GM19328 (cell line): ENCODE measurements at regions not wholly inside any gene's neighbourhood (a gene's known extent, or its start where the extent isn't known, plus 50 kb on each side); places are given as distances from the start of the nearest gene placed in this dataset.

ENCODE experiments used
- ATAC-seq: cut with Tn5 transposase; IDR thresholded peaks from one replicate; pipeline ENCODE4 v1.9.1; 2021; ENCODE audit warnings: mild to moderate bottlenecking, moderate library complexity; ENCODE audit not compliant: unreplicated experiment

DNA sequence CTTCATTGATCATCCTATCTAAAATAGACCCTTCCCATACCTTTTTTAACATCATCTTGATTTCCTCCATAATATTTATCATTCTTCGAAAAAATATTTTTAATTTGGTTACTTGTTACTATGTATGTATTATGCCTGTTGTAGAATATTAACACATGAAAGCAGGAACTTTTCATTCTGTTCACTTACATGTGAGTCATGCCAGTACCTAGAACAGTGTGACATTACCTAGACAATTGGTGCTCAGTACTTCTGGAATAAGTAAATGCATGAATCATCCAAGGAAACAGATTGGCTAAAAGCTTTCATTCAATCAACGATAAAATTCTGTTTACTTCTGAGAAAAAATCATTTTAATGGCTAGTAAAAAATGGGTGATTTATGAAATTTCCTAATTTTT lies 76.4 kb downstream of the CXXC4 start:
- ATAC-seq, result no peak

DNA sequence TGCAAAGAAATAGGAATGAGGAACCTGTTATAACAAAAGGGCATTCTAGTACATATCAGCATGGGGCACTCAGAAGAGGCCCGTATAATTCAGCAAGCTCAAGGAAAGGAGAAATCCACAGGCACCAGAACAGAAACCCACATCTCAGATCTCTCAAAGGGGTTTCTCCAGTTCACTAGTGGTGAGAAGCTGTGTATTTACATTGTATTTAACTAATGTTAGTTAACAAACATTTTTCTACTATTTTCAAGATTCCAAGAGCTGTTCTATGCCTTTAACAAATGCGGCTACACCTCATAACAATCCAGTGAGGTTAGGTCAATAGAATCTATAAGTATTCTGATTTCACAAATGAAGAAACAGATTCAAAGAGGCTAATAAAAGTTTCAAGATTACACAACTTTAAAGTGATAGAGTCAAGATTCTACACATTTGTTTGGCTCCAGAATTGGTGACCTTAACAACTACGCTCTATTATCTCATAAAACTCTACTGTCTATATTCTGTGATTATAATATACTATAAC lies 77.3 kb downstream of the CXXC4 start:
- ATAC-seq, result no peak

DNA sequence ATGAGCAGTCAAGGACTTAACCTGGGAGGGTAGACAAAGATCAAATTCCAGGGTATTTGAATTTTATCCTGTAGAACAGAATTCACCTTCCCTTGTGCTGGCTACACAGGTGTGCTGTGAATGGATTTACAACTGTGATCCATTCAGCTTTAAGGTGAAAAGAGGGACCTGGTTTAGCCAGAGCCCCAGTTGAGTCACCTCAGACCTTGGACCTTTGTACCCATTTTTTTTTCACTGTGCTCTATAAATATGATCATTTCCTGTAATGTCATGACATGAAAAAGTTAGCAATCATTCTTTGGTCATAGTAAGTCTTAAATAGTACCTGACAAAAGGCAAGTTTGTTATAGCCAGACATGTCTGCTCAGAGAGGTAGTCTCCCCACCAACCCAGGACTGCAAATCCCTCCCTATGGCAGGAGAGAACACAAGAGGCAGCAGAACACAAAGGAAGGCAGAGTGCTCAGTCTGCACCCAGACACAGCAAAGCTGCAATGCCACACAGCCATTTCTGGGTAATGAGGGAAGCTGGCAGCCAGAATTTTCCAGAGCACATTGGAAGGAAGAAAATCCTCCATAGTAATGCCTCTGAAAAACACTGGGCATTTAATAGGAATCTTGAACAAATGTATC lies 77.9 kb downstream of the CXXC4 start:
- no peak for ATAC-seq

DNA sequence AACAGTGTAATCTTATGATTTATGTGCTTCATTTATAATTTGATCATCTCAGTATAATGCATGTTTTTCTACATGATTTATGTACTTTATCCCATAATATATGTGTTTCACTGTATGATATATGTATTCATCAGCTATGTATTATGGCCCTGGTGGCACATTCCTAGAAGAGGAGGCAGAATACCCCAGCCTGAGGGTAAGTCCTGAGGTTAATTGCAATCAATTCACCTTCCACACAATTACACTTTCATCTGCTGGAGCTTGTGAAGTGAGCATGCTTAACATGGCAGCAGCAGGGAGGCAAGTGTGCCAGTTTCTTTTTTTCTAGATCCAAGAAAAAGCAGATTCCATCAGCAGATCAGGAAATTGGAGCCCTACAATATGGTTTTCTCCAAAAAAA lies 81.2 kb downstream of the CXXC4 start:
- no peak for ATAC-seq

DNA sequence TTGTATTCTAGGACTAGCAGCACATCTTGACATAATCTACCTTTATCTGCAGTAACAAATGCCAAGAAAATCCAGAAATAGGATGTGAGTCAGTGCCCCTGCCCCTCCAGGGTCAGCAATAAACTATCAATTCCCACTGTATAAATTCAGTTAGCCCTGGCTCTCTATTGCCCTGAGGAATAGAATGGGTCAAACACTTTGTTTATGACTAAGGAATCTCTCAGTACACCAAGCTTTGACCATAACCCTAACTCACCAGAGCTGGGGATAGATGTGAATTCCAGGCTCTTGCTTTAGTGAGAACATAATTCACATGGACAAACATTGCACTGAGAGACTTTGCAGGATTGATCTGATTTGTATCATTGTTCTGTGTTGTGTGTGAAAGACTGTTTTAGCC lies 82.3 kb downstream of the CXXC4 start:
- no peak for ATAC-seq

DNA sequence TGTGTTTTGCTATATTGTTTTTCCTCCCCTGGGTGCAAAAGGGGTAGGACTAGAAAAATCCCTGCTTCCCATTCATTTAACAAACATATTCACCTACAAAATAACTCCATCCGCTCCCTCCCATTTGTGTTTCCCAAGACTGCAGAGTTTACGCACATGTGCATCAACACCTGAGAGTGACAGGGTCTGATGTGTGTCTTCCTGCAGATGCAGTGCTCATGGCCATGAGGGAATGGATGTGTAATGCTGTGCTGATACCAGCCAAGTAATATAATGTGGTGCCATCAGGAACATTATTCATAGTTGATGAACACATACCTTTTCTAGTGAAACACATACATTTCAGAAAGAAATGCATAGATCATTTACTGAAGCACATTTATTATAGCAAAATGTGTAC lies 83.2 kb downstream of the CXXC4 start:
- ATAC-seq, result no peak

DNA sequence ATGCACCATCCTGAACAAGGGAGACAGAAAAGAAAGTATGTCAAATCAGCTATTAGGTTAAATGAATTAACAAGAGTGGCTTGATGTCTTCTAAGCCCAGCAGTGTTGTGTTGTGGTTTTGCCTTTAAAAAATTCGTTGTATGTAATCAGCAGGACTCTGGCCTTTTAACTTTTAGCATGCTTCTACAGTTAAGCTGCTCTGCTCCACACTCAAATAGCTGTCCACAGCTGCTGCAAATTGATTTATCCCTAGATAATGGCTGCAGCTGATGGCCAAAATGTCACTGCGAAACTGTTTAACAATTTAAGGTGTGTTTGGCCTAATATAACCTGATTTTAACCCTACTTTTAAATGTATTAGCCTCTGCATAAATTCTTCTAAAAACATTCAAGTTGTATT lies 85.8 kb downstream of the CXXC4 start:
- no peak for ATAC-seq

DNA sequence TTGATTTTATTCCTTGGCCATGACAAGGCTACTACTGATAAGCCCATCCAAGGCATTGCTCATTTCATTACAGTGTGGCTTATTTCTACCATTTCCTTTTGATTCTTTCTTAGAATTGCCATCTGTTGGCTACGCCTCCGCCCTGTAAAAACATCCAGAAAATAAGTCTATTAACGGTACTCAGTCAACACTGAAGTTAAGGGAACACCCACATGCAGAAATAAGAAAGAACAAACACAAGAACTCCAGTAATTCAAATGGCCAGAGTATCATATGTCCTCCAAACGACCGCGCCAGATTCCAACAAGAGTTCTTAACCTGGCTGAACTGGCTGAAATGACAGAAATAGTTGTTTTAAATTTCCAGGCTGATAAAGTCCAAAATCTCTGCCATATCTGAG lies 90.3 kb downstream of the CXXC4 start:
- ATAC-seq, result no peak

DNA sequence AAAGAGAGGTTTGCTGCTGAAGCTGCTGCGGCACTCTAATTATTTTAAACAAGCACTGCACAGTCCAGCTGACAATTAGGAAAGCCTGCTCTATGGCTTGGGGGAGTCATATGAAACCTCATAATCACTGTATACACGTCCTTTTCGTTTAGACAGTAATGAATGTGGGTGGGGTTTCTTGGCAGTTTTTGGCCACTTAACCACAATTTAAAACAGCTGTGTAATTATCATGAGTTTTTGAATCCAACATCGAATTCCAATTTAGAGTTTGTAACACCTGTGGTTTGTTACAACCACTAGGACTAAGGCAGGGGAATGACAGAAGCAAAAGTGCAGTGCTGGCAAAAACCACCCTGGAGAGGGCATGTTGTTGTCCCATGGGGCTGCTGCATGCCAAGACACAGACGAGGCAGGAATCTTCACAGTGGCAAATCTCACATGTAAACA lies 99.5 kb downstream of the CXXC4 start:
- ATAC-seq, result no peak

DNA sequence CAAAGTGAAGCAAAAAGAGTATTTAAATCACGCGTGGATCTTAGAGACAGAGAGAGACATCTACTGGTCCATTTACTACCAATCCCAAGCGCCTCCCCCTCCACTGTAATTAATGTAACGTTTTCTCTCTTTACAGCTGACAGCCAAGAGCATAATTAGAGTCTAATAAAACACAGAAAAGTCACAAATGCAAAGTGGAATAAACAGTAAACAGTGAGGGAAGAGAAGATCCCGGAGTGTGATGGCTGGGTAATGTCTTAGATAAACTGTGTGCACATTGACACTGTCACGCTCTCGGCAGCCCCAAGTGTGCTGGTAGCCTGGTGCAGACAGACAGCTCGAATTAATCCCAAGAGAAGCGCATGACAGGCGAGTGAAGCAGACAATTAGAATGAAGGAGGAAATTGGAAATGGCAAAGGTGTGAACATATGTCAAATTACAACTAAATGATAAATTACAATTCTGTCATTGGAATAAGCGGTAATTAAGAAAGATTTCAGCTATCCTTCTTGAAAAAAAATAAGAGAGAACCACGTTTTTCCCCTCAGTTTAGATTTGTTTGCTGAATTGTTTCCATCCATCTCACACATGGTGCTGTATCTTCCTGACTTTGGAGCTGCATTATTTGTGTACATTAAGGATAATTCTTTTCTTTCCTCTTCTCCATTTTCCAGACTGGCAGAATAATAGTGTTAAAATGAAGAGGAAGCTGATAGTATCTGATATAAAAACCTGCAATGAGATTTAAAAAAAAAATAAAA lies 100.1 kb downstream of the CXXC4 start:
- no peak for ATAC-seq

DNA sequence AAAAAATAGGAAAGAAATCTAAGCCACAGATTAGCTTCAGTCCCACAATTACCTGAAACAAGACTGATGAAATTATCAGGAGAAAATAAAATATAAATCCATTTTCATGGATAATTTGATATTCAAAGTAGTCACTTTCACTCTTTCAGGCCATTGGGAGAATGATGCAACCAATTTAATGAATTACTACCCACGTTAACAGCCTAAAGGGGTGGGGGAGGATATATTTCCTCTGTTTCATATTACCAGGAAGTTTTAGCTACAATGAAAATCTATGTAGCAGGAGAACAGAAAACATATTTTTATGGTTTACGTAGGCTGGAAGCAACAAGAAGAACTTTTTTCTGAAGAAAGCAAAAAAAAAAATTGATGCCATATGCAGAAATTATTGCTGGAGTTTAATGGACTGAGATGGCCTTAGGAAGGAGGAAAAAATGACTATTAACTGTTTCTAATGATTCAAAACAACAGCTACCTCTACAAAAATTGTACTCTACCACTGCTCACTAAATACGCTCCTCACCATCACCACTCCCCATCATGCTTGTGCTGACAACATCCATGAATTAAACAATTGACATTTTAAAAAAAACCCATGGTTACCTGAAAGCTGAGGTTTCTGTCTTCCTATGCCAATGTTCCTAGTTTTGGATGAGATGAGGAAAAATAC lies 100.9 kb downstream of the CXXC4 start:
- no peak for ATAC-seq

DNA sequence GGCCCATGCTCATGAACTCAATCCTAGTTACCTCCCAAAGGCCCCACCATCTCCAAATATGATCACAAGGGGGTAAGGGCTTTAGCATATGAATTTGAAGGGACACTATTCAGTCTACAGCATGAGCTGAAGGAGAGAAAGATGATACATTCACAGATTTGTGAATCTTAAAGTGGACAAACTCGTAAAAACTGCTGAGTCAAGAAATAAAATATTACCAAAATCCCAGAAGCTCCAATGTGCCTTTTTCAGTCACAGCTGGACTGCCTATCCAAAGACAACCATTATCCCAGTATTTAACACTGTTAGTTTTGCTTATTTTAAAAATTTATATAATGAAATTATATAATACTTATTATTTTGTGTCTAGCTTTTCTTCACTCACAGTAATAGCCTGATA lies 109.0 kb downstream of the CXXC4 start:
- ATAC-seq, result no peak

DNA sequence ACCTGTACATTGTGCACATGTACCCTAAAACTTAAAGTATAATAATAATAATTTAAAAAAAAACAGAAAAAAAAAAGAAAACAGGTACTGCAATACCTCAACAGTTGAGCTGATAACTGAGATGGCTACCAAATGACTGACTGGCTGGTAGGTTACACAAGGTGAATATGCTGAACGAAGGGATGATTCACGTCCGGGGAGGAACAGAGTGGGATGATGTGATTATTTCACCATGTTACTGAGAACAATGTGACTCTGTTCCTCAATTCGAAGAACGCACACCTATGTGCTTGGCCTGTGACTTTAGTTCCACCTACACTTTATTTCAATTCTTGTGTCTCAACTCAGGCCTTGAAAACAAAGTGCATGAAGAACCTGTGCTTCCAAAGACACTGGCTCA lies 111.7 kb downstream of the CXXC4 start:
- ATAC-seq, result no peak

DNA sequence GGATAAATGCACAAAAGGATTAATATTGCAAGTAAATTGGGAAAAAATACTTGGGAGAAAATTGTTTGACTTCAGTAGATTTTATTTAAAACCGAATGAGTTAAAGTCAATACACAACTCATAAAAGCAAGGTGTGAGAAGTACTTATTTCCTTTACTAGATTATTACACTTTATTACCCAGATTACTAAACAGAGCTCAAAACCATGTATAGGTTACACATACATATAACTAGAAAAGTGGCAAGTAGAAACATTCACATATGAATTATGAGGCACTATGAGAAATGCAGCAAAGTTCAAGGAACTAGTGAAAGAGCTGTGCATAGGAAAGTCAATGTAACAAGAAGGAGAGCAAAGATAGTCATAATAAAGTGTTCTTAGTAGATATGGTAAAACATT lies 113.0 kb downstream of the CXXC4 start:
- ATAC-seq, result no peak

DNA sequence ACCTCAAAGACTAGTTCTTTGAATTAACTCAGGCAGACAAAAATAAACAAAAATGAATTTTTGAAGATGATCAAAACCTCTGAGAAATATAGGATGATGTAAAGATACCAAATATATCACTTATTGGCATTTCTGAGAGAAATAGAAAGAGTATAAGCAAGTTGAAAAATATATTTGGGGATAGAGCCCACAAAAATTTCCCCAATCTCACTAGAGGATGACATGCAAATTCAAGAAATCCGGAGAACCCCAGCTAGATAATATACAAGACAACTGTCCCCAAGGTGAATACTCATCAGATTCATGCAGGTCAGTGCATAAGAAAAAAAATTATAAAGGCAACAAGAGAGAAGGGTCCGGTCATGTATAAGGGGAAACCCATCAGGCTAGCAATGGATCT lies 129.1 kb downstream of the CXXC4 start:
- no peak for ATAC-seq

DNA sequence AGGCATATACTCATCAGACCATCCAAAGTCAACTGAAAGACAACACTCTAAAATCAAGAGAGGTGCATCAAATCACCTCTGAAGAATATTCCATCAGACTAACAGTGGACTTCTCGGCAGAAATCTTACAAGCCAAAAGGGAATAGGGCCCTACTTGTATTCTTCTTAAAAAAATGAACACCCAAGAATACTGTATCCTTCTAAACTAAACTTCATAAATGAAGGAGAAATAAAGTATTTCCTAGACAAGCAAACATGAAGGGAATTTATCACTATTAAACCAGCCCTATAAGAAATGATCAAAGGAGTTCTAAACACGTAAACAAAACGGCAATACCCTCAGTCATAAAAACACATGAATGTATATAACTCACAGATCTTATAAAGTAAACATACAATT lies 141.2 kb downstream of the CXXC4 start:
- no peak for ATAC-seq

DNA sequence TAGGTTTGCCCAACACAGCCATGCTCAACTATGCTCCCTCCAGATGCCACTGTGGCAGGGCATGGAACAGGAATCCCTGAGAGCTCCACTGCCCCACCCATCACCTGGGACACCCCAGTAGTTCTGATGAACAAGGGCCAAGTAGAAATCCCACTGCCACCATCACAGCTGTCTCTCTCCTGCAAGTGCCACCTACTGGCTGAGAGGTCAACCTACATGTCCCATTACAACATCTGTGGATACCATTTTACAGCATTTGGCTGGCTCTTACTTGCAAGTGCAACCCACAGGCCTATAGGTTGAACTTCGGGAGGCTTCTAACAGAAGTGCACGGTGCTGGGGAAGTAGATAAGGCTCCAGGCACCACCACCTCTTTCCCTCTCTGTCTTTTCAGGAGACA lies 142.5 kb downstream of the CXXC4 start:
- no peak for ATAC-seq

DNA sequence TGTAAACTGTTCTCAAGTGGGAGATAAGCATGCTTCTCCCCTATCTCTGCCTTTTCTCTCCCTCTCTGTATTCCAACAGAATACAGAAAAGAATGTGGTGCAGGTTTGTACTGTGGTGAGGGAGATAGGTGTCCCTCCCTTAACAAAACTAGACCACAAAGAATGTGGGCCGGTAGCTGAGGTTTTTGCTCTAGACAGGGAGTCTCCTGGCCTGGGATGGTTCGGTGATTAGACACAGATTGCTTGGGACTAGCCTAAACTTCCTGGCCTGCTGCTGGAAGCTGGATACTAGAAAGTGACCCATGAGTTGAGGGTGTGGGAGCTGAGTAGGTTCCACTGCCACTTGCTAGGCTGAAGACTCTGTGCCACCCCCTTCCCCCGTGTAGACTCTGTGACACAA lies 143.0 kb downstream of the CXXC4 start:
- no peak for ATAC-seq

DNA sequence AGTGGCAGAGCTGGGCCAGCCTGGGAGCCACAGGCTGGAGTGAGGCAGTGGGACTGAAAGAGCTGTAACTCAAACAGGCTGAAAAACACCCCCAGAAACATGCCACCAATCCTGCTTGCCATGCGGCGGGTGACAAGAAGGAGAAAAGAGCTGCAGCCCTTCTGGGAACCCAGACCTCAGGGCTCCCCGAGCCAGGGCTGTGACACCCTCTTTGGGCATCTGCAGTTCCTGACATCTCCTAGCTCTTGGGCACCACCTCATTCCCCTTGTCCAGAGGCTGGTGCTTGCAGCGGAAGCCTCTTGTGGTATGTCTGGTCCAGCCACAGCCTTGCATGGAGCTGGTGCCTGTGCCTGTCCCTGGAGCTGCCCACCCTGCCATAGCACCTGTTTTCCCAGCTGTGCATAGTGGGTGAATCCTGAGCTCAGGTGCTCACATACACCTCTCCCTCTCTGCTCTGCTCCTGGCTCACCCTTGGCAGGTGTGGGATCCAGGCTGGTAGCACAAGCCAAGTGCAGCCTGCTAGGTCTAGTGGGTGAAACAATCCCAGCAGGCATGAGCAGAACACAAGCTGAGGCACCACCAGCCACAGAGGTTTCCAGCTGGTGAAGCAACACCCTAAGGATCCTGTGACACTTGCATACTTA lies 149.0 kb downstream of the CXXC4 start:
- no peak for ATAC-seq

DNA sequence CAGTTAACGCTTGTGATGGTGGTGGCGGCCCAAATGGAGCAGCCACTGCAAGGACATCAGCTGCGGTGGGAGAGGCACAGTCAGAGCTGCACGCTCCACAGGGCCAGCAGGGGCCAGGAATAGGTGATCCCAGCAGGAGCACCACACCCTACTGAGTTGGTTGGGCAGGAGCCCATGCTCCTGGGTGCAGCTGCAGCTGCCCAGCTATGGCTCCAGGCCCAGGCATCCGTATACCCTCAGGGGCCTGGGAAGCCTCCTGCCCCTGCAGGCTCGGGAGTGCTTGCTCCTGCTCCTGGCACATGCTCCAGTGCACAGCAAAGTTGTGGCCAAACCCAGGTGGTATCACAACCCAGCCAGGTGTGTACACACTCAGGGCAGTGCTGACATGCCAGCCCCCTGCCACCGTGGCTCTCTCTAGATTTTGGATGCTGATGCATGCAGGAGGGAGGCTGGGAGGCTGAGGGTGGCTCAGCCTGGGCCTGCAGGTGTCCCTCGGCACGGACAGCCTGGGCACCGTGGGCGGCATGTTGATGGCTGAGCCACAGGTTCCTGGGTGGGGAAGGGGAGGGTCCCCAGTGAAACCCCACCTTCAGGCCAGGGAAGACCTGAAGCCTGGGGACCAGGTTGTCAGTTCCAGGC lies 150.2 kb downstream of the CXXC4 start:
- ATAC-seq, result no peak

DNA sequence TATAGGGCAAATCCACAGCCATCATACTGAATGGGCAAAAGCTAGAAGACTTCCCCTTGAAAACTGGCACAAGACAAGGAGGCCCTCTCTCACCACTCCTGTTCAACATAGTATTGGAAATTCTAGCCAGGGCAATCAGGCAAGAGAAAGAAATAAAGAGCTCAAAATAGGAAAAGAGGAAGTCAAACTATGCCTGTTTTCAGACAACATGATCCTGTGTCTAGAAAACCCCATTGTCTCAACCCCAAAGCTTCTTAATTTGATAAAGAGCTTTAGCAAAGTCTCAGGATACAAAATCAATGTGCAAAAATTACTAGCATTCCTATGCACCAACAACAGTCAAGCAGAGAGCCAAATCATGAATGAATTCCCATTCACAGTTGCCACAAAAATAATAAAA lies 160.3 kb downstream of the CXXC4 start:
- ATAC-seq, result no peak
